GM12872 (cell line): ENCODE measurements at regions not wholly inside any gene's neighbourhood (a gene's known extent, or its start where the extent isn't known, plus 50 kb on each side); places are given as distances from the start of the nearest gene placed in this dataset.

ENCODE experiments used
- TF ChIP-seq, protein P1 (sequence below): IDR thresholded peaks from 3 replicates; pipeline ENCODE4 v1.5.1; 2011; ENCODE audit warnings: low read depth, mild to moderate bottlenecking, low read length, moderate library complexity; ENCODE audit not compliant: insufficient read depth

DNA sequence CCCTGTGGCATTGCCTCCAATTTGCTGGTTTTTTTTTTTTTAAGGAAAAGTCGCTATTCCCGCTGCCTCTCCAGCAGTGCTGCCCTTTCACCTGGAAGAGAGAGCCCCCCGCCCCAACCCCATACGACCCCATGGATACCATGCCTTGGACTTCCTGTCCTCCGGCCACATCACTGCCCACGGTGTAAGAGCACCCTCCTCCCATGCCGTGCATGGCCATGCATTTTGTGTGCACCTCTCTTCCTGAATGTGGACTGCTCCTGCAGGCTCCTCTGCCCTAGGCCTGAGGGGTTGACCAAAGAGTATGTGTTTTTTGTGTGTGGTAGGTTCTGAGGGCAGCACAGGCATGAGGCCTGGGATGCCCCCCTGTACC, 65.6 kb upstream of the SPON1 start:
- TF ChIP-seq, protein P1, sequence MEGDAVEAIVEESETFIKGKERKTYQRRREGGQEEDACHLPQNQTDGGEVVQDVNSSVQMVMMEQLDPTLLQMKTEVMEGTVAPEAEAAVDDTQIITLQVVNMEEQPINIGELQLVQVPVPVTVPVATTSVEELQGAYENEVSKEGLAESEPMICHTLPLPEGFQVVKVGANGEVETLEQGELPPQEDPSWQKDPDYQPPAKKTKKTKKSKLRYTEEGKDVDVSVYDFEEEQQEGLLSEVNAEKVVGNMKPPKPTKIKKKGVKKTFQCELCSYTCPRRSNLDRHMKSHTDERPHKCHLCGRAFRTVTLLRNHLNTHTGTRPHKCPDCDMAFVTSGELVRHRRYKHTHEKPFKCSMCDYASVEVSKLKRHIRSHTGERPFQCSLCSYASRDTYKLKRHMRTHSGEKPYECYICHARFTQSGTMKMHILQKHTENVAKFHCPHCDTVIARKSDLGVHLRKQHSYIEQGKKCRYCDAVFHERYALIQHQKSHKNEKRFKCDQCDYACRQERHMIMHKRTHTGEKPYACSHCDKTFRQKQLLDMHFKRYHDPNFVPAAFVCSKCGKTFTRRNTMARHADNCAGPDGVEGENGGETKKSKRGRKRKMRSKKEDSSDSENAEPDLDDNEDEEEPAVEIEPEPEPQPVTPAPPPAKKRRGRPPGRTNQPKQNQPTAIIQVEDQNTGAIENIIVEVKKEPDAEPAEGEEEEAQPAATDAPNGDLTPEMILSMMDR, result no peak

DNA sequence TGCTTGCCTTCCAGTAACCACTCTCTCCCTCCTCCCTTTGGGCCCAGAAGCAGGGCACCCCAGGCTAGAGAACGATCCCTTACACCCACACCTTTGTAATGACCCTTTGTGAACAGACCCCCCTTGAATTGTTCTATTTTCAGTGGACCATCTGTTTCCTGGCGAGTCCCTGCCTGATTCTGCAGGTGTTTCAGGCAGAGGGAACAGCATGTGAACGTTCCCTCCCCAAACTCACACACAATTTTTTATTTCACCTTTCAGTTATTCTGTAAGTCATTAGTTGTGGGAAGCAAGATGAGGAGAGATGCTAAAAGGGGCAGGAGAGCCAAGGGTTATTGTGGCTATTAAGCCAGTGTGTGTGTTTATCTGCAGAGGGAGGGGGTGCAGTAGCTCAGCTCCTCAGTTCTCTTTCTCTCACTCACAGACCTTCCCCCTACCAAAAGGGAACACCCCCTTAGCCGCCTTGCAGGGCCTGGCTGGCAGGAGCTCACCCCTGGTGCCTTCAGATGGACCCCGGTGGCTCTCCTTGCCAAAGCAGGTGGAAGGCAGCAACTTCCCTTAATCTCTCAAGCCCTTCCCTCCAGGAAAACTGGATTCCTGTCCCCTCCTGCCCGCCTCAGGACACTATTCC, 64.8 kb upstream of the SPON1 start:
- TF ChIP-seq, protein P1, result no peak

DNA sequence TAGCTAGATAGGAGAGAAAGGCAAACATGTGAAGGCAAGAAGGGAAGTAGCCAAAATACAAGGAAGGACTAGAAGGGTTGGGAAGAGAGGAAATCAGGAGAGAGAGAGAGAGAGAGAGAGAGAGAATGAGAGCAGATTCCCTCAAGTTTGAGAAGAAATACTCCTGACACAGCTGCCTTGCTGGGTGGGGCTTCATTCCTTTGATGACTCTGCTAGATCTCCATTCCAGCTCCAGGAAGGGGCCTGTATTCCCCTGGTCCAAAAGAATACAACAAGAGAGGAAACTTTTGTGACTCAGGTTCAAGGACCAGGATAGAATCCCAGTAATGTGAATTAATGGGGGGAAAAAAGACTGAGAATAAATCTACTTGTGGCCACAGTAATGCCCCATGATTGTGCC, 62.9 kb upstream of the SPON1 start:
- TF ChIP-seq, protein P1, result no peak

DNA sequence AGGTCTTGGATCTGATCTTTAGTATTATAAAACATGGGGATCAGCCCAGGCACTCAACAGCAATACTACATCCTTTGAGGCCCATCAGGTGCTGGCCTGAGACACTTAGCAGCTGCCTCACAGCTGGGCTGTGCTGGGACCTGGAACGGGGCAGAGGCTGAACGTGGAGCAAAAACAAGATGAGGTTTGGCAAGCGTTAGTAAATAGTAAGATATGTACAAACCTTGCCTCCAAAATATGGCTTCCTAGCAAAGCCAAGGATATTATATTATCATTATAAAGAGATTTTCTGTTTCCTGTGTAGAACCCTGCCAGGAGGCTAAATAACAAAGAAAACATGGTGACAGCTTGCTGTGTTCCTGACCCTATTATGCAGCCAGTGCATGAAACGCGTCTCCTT, 60.0 kb upstream of the SPON1 start:
- TF ChIP-seq, protein P1, result no peak

DNA sequence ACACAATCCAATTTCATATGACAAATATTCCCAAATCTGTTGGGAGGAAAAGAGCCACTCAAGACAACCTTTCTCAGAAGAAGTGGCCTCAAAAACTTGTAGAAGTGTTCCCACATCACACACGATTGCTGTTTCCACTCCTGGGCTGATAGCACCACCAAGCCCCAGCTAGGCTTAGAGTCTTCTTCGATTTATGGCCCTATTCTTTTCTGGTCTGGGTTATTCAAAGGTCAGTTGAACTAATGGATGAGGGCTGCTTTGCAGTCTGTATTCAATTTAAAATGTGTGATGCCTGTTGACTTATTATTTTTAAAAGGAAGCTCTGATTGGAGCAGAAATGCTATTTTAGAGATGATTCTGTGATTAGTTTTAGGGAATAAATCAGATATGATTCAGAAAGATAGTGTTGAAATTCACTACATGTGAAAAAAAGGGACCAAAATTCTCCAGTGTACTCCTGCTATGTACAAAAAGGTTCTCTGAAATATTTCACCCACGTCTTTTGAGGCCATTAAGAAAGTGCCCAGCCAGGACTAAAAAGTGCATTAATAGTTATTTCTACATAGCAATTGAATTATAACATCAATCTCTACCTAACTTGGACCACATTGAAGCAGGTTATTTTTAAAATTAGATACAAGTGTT, 57.3 kb upstream of the SPON1 start:
- TF ChIP-seq, protein P1, result no peak

DNA sequence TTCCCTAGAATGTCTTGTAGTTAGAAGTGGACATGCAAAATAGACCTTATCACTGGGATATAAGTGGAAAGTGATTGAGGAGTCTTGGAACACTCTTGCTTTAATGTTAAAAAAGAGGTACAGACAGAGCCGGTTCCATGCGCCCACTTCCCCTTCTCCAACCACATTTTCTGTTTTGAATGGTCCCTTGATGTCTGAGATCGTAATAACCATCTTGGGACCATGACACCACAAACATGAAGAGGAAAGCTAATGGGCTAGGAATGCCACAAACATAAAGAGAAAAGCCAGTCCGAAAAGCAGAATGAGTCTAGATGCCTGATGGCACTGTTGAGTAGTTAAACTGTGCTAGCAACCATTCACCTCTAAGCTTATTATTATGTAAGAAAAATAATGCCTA, 54.8 kb upstream of the SPON1 start:
- TF ChIP-seq, protein P1, result no peak

DNA sequence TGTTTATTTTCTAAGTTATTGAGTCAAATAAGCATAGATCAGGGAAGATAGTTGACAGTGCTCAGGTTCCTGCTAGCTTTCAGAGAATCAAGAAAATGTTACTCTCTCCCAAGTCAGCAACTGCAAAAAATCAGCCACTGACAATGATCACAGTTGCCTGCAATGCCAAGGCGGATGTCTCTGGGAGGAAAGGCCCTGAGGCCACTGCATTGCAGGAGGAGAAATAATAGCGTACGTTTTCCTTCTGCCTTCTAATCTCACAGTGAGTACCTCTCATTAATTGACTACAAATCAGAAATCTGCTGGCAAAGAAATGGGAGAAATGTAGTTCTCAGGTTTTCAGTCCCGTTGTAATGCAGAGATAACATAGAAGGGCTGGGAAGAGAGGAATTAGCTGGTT, 54.0 kb upstream of the SPON1 start:
- TF ChIP-seq, protein P1, result no peak
